Mesendoderm (in vitro differentiated cells): ENCODE measurements at regions not wholly inside any gene's neighbourhood (a gene's known extent, or its start where the extent isn't known, plus 50 kb on each side); places are given as distances from the start of the nearest gene placed in this dataset.
"Not testable (repeated sequence)": the region's sequence is repeated elsewhere in the genome, so short reads cannot be mapped to it uniquely, and the experiment has no call there.

Source experiments
- DNase-seq: peaks from one replicate; pipeline ENCODE4 v3.0.0; 2013
- H2AK5ac ChIP-seq: 2 replicates; pipeline ENCODE4 v1.6.1; 2013; ENCODE audit warnings: low read length, inconsistent platforms
- H2BK120ac ChIP-seq: 2 replicates; pipeline ENCODE4 v1.6.1; 2013; ENCODE audit warnings: low read depth, mild to moderate bottlenecking, low read length, moderate library complexity, mixed read lengths
- H2BK15ac ChIP-seq: replicated peaks from 2 replicates; pipeline ENCODE4 v1.6.1; 2013; ENCODE audit warnings: low read depth, mild to moderate bottlenecking, moderate library complexity
- H2BK5ac ChIP-seq: 2 replicates; pipeline ENCODE4 v1.6.1; 2013; ENCODE audit warnings: low read length, inconsistent platforms
- H3K18ac ChIP-seq: 2 replicates; pipeline ENCODE4 v1.6.1; 2013; ENCODE audit warnings: mild to moderate bottlenecking, low read length, mixed read lengths
- H3K23ac ChIP-seq: one replicate; pipeline ENCODE4 v1.6.1; 2013; ENCODE audit warnings: low read length
- H3K27ac ChIP-seq: 2 replicates; pipeline ENCODE4 v1.5.1; 2013; ENCODE audit warnings: low read depth, mild to moderate bottlenecking, inconsistent platforms, low read length, moderate library complexity
- H3K27me3 ChIP-seq: 2 replicates; pipeline ENCODE4 v1.6.1; 2013; ENCODE audit warnings: low read length, control low read depth, mild to moderate bottlenecking, inconsistent platforms; ENCODE audit not compliant: insufficient read depth, poor library complexity
- H3K36me3 ChIP-seq: 2 replicates; pipeline ENCODE4 v1.6.1; 2013; ENCODE audit warnings: low read length, inconsistent platforms; ENCODE audit not compliant: control insufficient read depth, insufficient read depth
- H3K4ac ChIP-seq: one replicate; pipeline ENCODE4 v1.6.1; 2013; ENCODE audit warnings: low read depth, mild to moderate bottlenecking, low read length, moderate library complexity
- H3K4me1 ChIP-seq: 2 replicates; pipeline ENCODE4 v1.6.1; 2013; ENCODE audit warnings: low read depth, low read length, inconsistent platforms; ENCODE audit not compliant: control insufficient read depth
- H3K4me2 ChIP-seq: 2 replicates; pipeline ENCODE4 v1.6.1; 2013; ENCODE audit warnings: low read length
- H3K4me3 ChIP-seq: 2 replicates; pipeline ENCODE4 v1.5.1; 2013; ENCODE audit warnings: mild to moderate bottlenecking, low read length
- H3K56ac ChIP-seq: one replicate; pipeline ENCODE4 v1.6.1; 2013; ENCODE audit warnings: low read length
- H3K79me1 ChIP-seq: 2 replicates; pipeline ENCODE4 v1.6.1; 2013; ENCODE audit warnings: low read length, inconsistent platforms
- H3K79me2 ChIP-seq: 2 replicates; pipeline ENCODE4 v1.6.1; 2013; ENCODE audit warnings: mild to moderate bottlenecking, low read length; ENCODE audit not compliant: control insufficient read depth, insufficient read depth
- H3K9ac ChIP-seq: 2 replicates; pipeline ENCODE4 v1.6.1; 2013; ENCODE audit warnings: low read length, inconsistent platforms
- H4K5ac ChIP-seq: one replicate; pipeline ENCODE4 v1.6.1; 2013; ENCODE audit warnings: low read length
- H4K8ac ChIP-seq: one replicate; pipeline ENCODE4 v1.6.1; 2013; ENCODE audit warnings: low read depth, mild to moderate bottlenecking, control low read depth, low read length, moderate library complexity
- WGBS: extraction: QIAGEN DNeasy Blood & Tissue Kit; methylation state at CpG from one replicate; pipeline ENCODE4 v1.1.7; 2013; ENCODE audit warnings: low lambda C conversion rate, missing lambda C conversion rate; ENCODE audit not compliant: insufficient coverage; ENCODE audit errors: extremely low coverage; 5-methylcytosine and 5-hydroxymethylcytosine counted together

- no peak overlapping the region for H3K4ac ChIP-seq
- no CpG with 5 or more reads among the region's 3 CpGs for WGBS
- H2BK5ac ChIP-seq, result no peak overlapping the region
- H3K4me3 ChIP-seq, result no peak overlapping the region
- peak overlapping the region; percentile 16 for H3K18ac ChIP-seq
- H3K79me1 ChIP-seq, result no peaks in the 10 kb centered on the region
- no peaks in the 10 kb centered on the region for H3K27me3 ChIP-seq
- no peak overlapping the region for H4K8ac ChIP-seq
- no peak overlapping the region for H3K23ac ChIP-seq
- no peaks in the 10 kb centered on the region for H3K4me1 ChIP-seq
- H4K5ac ChIP-seq, result no peak overlapping the region
- H3K36me3 ChIP-seq, result no peaks in the 10 kb centered on the region
- no peak for DNase-seq
- no peaks in the 10 kb centered on the region for H3K79me2 ChIP-seq
- no peak overlapping the region for H2AK5ac ChIP-seq
- no peak overlapping the region for H3K56ac ChIP-seq
- H2BK120ac ChIP-seq, result no peak overlapping the region
- H3K4me2 ChIP-seq, result no peak overlapping the region
- no peak overlapping the region for H3K27ac ChIP-seq
- H3K9ac ChIP-seq, result no peak overlapping the region
- no peak overlapping the region for H2BK15ac ChIP-seq
Measured at GRCh38 chrX:45404206-45404605, 203.5 kb upstream of the DIPK2B start.

DNA sequence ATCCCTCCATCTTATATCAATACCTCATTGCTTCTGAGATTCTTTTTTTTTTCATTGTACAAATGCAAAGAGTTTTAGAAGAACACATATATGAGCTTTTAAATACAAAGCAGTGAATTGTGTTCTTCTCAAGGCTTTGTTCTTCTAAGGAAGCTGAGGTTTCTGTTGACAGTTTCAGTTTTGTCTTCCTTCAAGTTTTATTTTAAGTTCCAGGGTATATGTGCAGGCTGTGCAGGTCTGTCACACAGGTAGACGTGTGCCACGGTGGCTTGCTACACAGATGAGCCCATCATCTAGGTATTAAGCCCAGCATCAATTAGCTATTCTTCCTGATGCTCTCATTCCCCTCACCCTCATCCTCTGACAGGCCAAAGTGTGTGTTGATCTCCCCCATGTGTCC lies 201.2 kb upstream of the DIPK2B start:
- WGBS, result no CpG with 5 or more reads among the region's 2 CpGs
- H3K27me3 ChIP-seq, result no peaks in the 10 kb centered on the region

GRCh38 chrX:45400951-45401725 lies 200.5 kb upstream of the DIPK2B start:
- not testable (repeated sequence) for H4K5ac ChIP-seq, H3K79me2 ChIP-seq, H4K8ac ChIP-seq, H2BK15ac ChIP-seq, H3K4ac ChIP-seq, H3K27me3 ChIP-seq, H3K4me1 ChIP-seq, H3K4me2 ChIP-seq, H3K18ac ChIP-seq, H2AK5ac ChIP-seq, H3K23ac ChIP-seq, H3K36me3 ChIP-seq, H3K79me1 ChIP-seq, H3K4me3 ChIP-seq
- Histone ChIP-seq H2BK5ac (peak overlapping the region; percentile 55), H3K9ac (peak overlapping the region; percentile 32), H2BK120ac (peak overlapping the region; percentile 51), H3K27ac (peak overlapping the region; percentile 86), H3K56ac (peak overlapping the region; percentile 78)
- peak; percentile 74 for DNase-seq
- no CpG with 5 or more reads among the region's 8 CpGs for whole genome bisulfite sequencing

More for the DNA sequence above, 201.2 kb upstream of the DIPK2B start:
- Histone ChIP-seq H2AK5ac (no peak overlapping the region), H2BK120ac (no peak overlapping the region), H2BK15ac (no peak overlapping the region), H3K56ac (peak overlapping the region; percentile 74), H3K4ac (no peak overlapping the region), H3K27ac (peak overlapping the region; percentile 8), H2BK5ac (peak overlapping the region; percentile 61), H3K23ac (no peak overlapping the region), H3K4me2 (no peak overlapping the region), H3K36me3 (no peaks in the 10 kb centered on the region), H3K79me1 (no peaks in the 10 kb centered on the region), H3K4me3 (no peak overlapping the region), H3K4me1 (no peaks in the 10 kb centered on the region), H3K79me2 (no peaks in the 10 kb centered on the region), H3K9ac (no peak overlapping the region), H4K8ac (no peak overlapping the region), H3K18ac (no peak overlapping the region), H4K5ac (no peak overlapping the region)
- peak; percentile 3 for DNase-seq

DNA sequence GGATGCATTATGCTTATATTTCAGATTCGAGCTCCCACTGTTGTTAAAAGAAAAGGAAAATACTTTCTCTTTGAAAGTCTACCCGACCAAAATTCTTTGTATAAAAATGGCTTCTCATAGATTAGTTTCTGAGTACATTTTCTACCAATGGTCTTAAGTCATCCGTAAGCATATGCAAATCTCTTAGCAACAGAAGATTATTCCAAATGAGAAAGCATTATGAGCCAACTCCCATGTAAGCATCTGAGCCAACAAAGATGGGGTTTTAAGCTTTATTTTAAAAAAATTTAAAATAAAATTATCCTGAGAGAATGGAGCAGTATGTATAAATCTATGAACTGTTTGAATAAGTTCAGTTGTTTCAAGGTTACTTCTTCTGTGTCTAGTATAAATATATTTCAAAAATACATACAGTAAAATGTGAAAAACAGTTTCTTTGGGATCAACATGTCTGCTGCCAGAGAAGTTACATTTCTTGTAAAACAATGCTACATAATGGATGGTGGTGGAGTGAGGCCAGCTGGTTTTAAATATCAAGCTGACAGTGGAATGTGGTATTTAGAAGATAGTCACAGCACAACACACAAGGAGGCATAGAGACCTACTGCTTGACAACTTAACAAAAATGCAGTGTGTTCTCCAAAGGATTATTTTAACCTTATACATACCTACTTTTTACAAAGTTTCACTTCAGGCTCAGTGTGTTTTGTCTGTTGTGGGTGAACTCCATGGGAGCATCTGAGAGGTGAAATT lies 199.5 kb upstream of the DIPK2B start:
- Histone ChIP-seq H3K27me3 (no peaks in the 10 kb centered on the region), H3K4me2 (no peak overlapping the region), H4K5ac (no peak overlapping the region), H4K8ac (no peak overlapping the region), H2BK15ac (no peak overlapping the region), H3K36me3 (no peaks in the 10 kb centered on the region), H3K79me2 (no peaks in the 10 kb centered on the region), H3K27ac (peak overlapping the region; percentile 86), H3K9ac (no peak overlapping the region), H3K4me3 (no peak overlapping the region), H2BK120ac (no peak overlapping the region), H3K23ac (no peak overlapping the region), H3K18ac (no peak overlapping the region), H2BK5ac (no peak overlapping the region), H3K79me1 (no peaks in the 10 kb centered on the region), H3K4me1 (no peaks in the 10 kb centered on the region), H2AK5ac (no peak overlapping the region), H3K4ac (no peak overlapping the region), H3K56ac (peak overlapping the region; percentile 4)
- WGBS, result no CpG with 5 or more reads among the region's 3 CpGs
- peak; percentile 70 for DNase-seq

GRCh38 chrX:45385757-45386156 lies 185.1 kb upstream of the DIPK2B start:
- Histone ChIP-seq H3K27me3 (no peaks in the 10 kb centered on the region), H3K4me2 (no peak overlapping the region), H2BK5ac (no peak overlapping the region), H3K23ac (no peak overlapping the region), H4K5ac (no peak overlapping the region), H3K79me1 (no peaks in the 10 kb centered on the region), H3K36me3 (no peaks in the 10 kb centered on the region), H3K18ac (no peak overlapping the region), H2BK120ac (no peak overlapping the region), H3K4ac (no peak overlapping the region), H2AK5ac (no peak overlapping the region), H3K9ac (no peak overlapping the region), H4K8ac (no peak overlapping the region), H3K4me3 (no peak overlapping the region), H3K27ac (no peak overlapping the region), H3K4me1 (no peaks in the 10 kb centered on the region), H3K79me2 (no peaks in the 10 kb centered on the region), H3K56ac (no peak overlapping the region), H2BK15ac (no peak overlapping the region)
- no peak for DNase-seq
- WGBS, result no CpG with 5 or more reads among the region's 2 CpGs
